ENCODE measurements at regions not wholly inside any gene's neighbourhood (a gene's known extent, or its start where the extent isn't known, plus 50 kb on each side); places are given as distances from the start of the nearest gene placed in this dataset.

DNA sequence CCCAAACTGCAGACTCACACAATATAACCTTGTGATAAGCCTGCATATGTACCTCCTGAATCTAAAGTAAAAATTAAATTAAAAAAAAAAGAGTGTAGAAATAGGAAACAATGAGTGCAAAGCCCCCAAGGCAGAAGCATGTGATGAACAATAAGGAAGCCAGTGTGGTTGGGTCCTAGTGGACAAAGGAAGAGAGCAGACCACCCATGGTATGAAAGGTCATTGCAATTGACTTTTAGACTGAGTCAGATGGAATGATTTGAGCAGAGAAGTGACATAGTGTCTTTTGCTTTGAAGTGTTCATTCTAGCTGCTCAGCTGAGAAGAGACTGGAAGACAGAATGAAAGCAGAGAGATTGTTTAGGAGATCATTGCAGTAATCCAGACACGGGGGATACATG lies 417.1 kb downstream of the RAD51AP2 start:
- Histone ChIP-seq H3K4me1 (no peaks in the 10 kb centered on the region), H3K27me3 (no peaks in the 10 kb centered on the region), H3K4me3 (no peak overlapping the region), H3K36me3 (no peaks in the 10 kb centered on the region), H3K27ac (no peak overlapping the region), H3K9me3 (no peaks in the 10 kb centered on the region)
- TF ChIP-seq, protein P1, sequence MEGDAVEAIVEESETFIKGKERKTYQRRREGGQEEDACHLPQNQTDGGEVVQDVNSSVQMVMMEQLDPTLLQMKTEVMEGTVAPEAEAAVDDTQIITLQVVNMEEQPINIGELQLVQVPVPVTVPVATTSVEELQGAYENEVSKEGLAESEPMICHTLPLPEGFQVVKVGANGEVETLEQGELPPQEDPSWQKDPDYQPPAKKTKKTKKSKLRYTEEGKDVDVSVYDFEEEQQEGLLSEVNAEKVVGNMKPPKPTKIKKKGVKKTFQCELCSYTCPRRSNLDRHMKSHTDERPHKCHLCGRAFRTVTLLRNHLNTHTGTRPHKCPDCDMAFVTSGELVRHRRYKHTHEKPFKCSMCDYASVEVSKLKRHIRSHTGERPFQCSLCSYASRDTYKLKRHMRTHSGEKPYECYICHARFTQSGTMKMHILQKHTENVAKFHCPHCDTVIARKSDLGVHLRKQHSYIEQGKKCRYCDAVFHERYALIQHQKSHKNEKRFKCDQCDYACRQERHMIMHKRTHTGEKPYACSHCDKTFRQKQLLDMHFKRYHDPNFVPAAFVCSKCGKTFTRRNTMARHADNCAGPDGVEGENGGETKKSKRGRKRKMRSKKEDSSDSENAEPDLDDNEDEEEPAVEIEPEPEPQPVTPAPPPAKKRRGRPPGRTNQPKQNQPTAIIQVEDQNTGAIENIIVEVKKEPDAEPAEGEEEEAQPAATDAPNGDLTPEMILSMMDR (IDR thresholded peaks at IDR 0.05) = no peak
- no peak for DNase-seq (ENCODE audit: low spot score)

DNA sequence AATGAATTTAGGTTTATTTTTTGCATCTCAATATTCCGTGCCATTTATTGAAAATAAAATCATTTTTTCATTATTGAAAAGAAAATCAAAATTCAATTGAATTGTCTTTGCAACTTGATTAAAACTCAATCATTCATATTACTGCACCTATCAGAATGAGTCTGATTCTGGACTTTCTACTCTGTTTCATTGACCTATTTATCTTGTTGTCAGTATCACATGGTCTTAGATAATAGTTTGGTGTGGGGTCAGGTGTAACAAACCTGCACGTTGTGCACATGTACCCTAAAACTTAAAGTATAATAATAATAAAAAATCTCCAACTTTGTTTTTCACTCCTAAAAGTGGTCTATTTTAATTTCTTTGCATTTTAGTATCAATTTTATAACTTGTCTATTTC lies 422.9 kb downstream of the RAD51AP2 start:
- DNase-seq (ENCODE audit: low spot score) = no peak
- TF ChIP-seq, protein P1 (IDR thresholded peaks at IDR 0.05) = no peak
- no peaks in the 10 kb centered on the region for H3K4me1 ChIP-seq
- no peaks in the 10 kb centered on the region for H3K36me3 ChIP-seq
- no peaks in the 10 kb centered on the region for H3K27me3 ChIP-seq
- H3K9me3 ChIP-seq = no peaks in the 10 kb centered on the region
- H3K4me3 ChIP-seq = no peak overlapping the region
- no peak overlapping the region for H3K27ac ChIP-seq

DNA sequence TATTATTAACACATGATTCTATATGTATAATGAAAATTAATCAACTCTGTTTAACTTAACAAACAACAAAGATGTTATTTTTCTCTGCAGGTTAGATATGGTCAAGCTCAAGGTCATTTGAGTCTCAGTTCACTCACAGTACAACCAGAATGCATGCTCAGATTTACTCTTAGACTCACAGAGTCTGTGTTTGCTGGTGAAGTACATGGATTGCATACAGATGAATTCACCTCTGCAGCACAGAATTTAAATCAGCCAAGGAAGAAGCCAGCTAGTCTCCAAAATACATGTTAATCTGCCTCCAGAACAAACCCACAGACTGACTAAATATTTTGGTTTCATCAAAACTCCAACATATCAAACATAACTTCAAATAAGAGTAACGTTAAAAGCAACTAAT lies 424.5 kb downstream of the RAD51AP2 start:
- Histone ChIP-seq H3K27me3 (no peaks in the 10 kb centered on the region), H3K27ac (no peak overlapping the region), H3K4me1 (no peaks in the 10 kb centered on the region), H3K4me3 (no peak overlapping the region), H3K36me3 (no peaks in the 10 kb centered on the region), H3K9me3 (no peaks in the 10 kb centered on the region)
- TF ChIP-seq, protein P1 (IDR thresholded peaks at IDR 0.05) = no peak
- no peak for DNase-seq (ENCODE audit: low spot score)

DNA sequence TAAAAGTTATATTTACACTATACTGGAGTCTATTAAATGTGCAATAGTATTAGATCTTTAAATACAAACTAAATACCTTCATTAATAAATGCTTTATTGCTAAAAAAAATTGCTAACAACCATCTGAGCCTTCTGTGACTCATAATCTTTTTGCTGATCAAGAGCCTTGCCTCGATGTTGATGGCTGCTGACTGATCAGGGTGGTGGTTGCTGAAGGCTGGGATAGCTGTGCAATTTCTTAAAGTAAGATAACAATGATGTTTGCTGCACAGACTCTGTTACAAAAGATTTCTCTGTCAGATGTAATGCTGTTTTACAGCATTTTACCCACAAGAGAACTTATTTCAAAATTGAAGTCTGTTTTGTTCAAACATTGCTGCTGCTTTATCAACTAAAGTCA lies 421.4 kb upstream of the CYRIA start:
- H3K36me3 ChIP-seq = no peaks in the 10 kb centered on the region
- no peaks in the 10 kb centered on the region for H3K9me3 ChIP-seq
- H3K27me3 ChIP-seq = no peaks in the 10 kb centered on the region
- DNase-seq (ENCODE audit: low spot score) = no peak
- TF ChIP-seq, protein P1 (IDR thresholded peaks at IDR 0.05) = no peak
- no peak overlapping the region for H3K4me3 ChIP-seq
- H3K27ac ChIP-seq = no peak overlapping the region
- no peaks in the 10 kb centered on the region for H3K4me1 ChIP-seq

DNA sequence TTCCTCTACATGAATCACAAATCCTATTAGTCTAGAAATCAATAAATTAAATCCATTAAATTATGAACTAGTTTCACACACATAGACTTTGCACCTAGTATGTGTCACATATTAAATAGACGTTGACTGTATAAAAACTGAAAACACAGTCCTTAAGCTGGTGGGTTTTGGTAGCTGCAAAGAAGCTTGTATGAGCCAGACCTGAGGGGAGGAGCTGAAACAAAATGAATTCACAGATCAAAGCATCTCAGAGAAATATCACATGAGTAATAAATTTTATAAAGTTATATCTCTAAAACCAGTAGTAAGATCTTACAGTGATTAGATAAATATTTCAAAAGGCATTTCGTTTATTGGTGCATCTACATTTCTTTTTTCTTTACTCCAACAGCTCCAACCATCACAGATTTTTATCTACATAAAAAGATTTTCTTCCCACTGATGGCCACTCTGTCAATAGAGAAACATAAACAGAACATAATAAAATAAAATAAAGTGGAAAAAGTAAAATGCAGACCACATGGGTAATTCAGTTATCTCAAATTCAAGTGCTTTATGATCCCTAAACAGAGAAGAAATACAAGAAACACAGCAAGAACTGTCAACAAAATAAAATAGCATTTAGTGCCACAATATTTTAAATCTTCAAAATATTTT lies 420.0 kb upstream of the CYRIA start:
- H3K4me3 ChIP-seq = no peak overlapping the region
- DNase-seq (ENCODE audit: low spot score) = no peak
- H3K9me3 ChIP-seq = no peaks in the 10 kb centered on the region
- H3K36me3 ChIP-seq = no peaks in the 10 kb centered on the region
- H3K27ac ChIP-seq = no peak overlapping the region
- no peaks in the 10 kb centered on the region for H3K27me3 ChIP-seq
- H3K4me1 ChIP-seq = no peaks in the 10 kb centered on the region
- TF ChIP-seq, protein P1 (IDR thresholded peaks at IDR 0.05) = no peak

DNA sequence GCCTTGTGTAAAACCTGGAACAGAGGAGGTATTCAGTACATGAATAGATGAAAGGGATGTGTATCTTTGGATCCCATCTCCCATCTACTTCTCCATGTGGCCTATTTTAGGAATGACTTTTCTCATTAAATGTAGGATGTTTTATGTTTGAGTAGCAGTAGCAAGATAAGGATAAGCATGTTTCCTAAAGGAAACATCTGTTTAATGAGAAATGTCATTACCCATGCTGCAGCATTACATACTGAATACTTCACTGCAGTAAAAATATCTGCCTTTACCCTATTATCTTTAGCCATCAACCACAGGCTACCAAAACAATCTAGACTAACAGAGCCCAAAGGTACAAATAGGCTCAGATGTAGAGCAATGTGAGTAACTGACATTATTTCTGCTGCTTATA lies 419.2 kb upstream of the CYRIA start:
- TF ChIP-seq, protein P1 (IDR thresholded peaks at IDR 0.05) = no peak

More for the DNA sequence above, 419.2 kb upstream of the CYRIA start:
- Histone ChIP-seq H3K4me3 (no peak overlapping the region), H3K4me1 (no peaks in the 10 kb centered on the region), H3K27me3 (no peaks in the 10 kb centered on the region), H3K9me3 (peaks cover 0 to 7% of the 10 kb centered on the region in 2 donors), H3K36me3 (no peaks in the 10 kb centered on the region), H3K27ac (no peak overlapping the region)
- DNase-seq (ENCODE audit: low spot score) = no peak

Data from right atrium auricular region (tissue), 2 donors.